Heart right ventricle (tissue), 16 donors: ENCODE measurements at regions not wholly inside any gene's neighbourhood (a gene's known extent, or its start where the extent isn't known, plus 50 kb on each side); places are given as distances from the start of the nearest gene placed in this dataset.

Experiments
- ATAC-seq, 8 donors: fragments of 200-7000 bp; cut with Tn5 transposase; one replicate each; pipeline ENCODE4 v1.9.1; 2020; ENCODE audit warnings: mild to moderate bottlenecking in 8 of 8, moderate library complexity in 8 of 8, moderate number of reproducible peaks in 1 of 8
- DNase-seq, 2 donors: peaks; one replicate each; pipeline ENCODE4 v3.0.0-alpha.2; 2020
- H3K27ac ChIP-seq, 10 donors: fragments of 200-600 bp; sonication (generic) in 2 of 10; one replicate each; pipeline versions ENCODE4 v1.5.0 to v1.8.0; 2020 to 2022; ENCODE audit warnings: mild to moderate bottlenecking in 3 of 10
- H3K27me3 ChIP-seq, 7 donors: fragments of 200-600 bp; one replicate each; pipeline ENCODE4 v1.8.0; 2021 to 2022; ENCODE audit warnings: mild to moderate bottlenecking in 2 of 7
- H3K36me3 ChIP-seq, 9 donors: fragments of 200-600 bp; sonication (generic) in 1 of 9; one replicate each; pipeline versions ENCODE4 v1.5.0 to v1.8.0; 2020 to 2022; ENCODE audit warnings: mild to moderate bottlenecking in 2 of 9
- H3K4me1 ChIP-seq, 9 donors: fragments of 200-600 bp; sonication (generic) in 1 of 9; one replicate each; pipeline versions ENCODE4 v1.5.0 to v1.8.0; 2020 to 2022; ENCODE audit warnings: mild to moderate bottlenecking in 4 of 9
- H3K4me3 ChIP-seq, 10 donors: fragments of 200-600 bp; sonication (generic) in 2 of 10; one replicate each; pipeline versions ENCODE4 v1.5.0 to v1.8.0; 2020 to 2022; ENCODE audit warnings: mild to moderate bottlenecking in 7 of 10, moderate library complexity in 2 of 10
- H3K9me3 ChIP-seq, 11 donors: fragments of 200-600 bp in 10 of 11; sonication (generic) in 2 of 11; one replicate each; pipeline versions ENCODE4 v1.5.0 to v1.8.0; 2013 to 2022; ENCODE audit warnings: mild to moderate bottlenecking in 2 of 11, control low read depth in 1 of 11, moderate library complexity in 1 of 11
- WGBS, 2 donors: extraction: QIAGEN DNeasy Blood & Tissue Kit; methylation state at CpG; one replicate each; pipeline ENCODE4 v1.1.7; 2013; ENCODE audit warnings: inconsistent platforms in 1 of 2; 5-methylcytosine and 5-hydroxymethylcytosine counted together
- intact Hi-C, 10 donors: fragments of 100-400 bp; cut with DNase I; formaldehyde crosslinking; loops; one replicate each; pipeline versions ENCODE4 v1.11.1 to v1.14.2; 2022
- TF ChIP-seq, protein P1 (sequence below), 9 donors: fragments of 200-600 bp; sonication (generic) in 2 of 9; IDR thresholded peaks; one replicate each; pipeline versions ENCODE4 v1.5.0 to v1.8.0; 2021 to 2022; ENCODE audit warnings: antibody characterized with exemption in 9 of 9, mild to moderate bottlenecking in 5 of 9, moderate library complexity in 1 of 9
- donor health status: Arrhythmogenic right ventricular cardiomyopathy.
- donor health status: ischemic (EF 13 %, LVEDD 7.1; RV severe dilation, severe dysfunction).
- donor health status: healthy with polysubstance abuse.
- donor health status: DM: no; HTN: yes; CAD: no.
- donor health status: DM: no; HTN: no; CAD: no.
- donor health status: ischemic (EF 25% LVEDD 6.9; RV normal size, moderate dysfunction).
- donor health status: ischemic (EF 25% LVEDD 5.7; RV mildly dilated, moderate dysfunction).
- donor health status: healthy.
- donor health status: DM: yes; HTN: yes; CAD: no.
- donor health status: Ischemic cardiomyopathy.
- donor health status: ischemic (EF 35%, LVEDD 5.7; RV mildly dilated, moderate dysfunction).
- donor health status: nonischemic (EF 11% LVEDD 7.7; RV severe dilation, severe dysfunction).
- donor health status: DM: yes; HTN: yes; CAD: no.
- donor health status: PGD.
- donor health status: ischemic (EF 29% LVEDD 5.4; RV normal size, mild dysfunction).
- donor health status: nonischemic (EF 23%, LVEDD 6.1; RV moderate dilation, normal function).

DNA sequence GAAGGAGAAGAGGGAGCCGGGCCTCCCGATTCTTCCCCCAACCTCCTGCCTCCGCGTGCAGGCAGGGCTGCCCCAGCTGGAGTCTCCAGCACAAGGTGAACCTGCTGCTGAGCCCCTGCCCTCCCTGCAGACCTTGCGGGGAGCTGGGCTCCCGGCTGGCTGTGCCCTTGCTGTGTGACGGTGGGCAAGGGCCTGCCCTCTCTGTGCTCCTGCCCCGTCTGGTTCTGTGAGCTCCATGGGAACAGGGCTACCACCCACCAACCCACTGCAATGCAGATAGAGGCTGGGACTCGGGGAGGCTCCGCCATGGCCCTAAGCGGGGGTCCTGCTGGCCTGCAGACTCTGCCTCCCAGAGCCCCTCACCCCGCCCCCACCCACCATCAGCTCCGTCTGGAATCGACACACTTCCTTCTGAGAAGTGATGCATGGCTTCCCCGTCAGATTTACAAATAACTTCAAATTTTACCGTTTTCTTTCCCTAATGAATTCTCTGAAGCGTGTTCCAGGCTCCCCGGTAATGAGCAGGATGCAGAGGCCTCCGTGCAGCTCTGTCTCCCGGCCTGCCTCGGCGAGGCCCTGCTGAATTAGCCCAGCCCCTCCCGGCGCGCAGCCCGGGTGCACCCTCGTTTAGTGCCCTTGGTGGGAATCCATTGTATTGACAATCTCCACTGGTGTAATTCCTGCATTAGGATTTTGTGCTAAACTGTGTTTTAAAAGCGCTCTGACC lies 111.0 kb downstream of the MICALL2 start:
- peaks cover 12 to 93% (median 63%) of the 10 kb centered on the region in 7 donors for H3K27me3 ChIP-seq
- no peak overlapping the region for H3K4me3 ChIP-seq
- no peaks in the 10 kb centered on the region for H3K36me3 ChIP-seq
- H3K4me1 ChIP-seq = no peaks in the 10 kb centered on the region
- no peaks in the 10 kb centered on the region for H3K9me3 ChIP-seq
- no peak for DNase-seq
- intact Hi-C loops = no loop called here
- 61 to 64% methylated on average over 28 of the region's 28 CpGs for WGBS, 2 donors
- no peak overlapping the region for H3K27ac ChIP-seq
- TF ChIP-seq, protein P1, sequence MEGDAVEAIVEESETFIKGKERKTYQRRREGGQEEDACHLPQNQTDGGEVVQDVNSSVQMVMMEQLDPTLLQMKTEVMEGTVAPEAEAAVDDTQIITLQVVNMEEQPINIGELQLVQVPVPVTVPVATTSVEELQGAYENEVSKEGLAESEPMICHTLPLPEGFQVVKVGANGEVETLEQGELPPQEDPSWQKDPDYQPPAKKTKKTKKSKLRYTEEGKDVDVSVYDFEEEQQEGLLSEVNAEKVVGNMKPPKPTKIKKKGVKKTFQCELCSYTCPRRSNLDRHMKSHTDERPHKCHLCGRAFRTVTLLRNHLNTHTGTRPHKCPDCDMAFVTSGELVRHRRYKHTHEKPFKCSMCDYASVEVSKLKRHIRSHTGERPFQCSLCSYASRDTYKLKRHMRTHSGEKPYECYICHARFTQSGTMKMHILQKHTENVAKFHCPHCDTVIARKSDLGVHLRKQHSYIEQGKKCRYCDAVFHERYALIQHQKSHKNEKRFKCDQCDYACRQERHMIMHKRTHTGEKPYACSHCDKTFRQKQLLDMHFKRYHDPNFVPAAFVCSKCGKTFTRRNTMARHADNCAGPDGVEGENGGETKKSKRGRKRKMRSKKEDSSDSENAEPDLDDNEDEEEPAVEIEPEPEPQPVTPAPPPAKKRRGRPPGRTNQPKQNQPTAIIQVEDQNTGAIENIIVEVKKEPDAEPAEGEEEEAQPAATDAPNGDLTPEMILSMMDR (IDR thresholded peaks at IDR 0.05) = no peak
- ATAC-seq = no peak

DNA sequence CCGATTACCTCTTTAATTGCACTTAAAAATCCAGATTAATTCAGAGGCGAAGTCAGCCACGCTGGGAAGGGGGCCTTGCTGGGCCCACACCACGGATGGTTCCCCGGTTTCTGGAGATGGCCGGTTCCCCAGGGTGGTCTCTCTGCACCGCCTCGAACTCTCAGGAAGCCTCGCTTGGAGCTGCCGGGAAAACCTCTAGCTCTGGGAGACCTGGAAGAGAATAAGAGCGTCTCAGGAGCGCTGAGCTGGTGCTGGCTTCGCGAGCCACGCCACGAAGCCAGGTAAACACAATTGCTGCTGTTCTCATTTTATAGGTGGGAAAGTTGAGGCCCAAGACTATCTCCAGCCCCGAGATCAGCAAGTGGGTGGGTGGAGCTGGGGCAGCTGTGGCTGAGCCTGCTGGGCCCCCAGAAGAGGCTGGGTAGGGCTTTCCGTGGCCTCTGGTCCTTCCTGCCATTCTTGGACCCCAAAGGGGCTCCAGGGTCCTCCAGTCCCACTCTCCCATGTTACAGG lies 110.4 kb downstream of the MICALL2 start:
- intact Hi-C loops = no loop called here
- TF ChIP-seq, protein P1 (IDR thresholded peaks at IDR 0.05) = no peak
- H3K4me1 ChIP-seq = no peaks in the 10 kb centered on the region

DNA sequence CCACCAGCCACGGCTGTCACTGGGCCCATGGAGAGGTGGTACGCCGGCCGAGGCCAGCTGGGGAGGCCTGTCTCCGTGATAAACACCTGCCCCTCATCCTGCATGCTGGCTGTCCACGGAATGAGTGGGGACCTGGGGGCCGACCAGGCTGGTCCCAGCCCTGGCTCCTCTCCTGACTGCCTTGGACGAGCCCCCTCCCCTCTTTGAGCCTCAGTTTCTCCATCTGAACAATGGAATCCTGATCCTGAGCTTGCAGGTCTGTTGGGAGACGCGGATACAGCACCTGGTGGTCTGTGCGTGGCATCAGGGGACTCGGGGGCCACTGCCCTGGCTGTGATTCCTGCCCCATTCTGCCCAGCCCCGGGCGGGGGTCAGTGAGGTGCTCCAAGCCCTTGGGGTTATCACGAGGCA lies 109.9 kb downstream of the MICALL2 start:
- Histone ChIP-seq H3K4me1 (no peaks in the 10 kb centered on the region), H3K27ac (no peak overlapping the region), H3K4me3 (no peak overlapping the region), H3K27me3 (peaks cover 17 to 100% (median 74%) of the 10 kb centered on the region in 7 donors), H3K36me3 (no peaks in the 10 kb centered on the region), H3K9me3 (no peaks in the 10 kb centered on the region)
- WGBS, 2 donors = 64 to 70% methylated on average over 15 of the region's 15 CpGs
- intact Hi-C loops = no loop called here
- no peak for DNase-seq
- TF ChIP-seq, protein P1 (IDR thresholded peaks at IDR 0.05) = no peak
- no peak for ATAC-seq

More for the DNA sequence above, 110.4 kb downstream of the MICALL2 start:
- Histone ChIP-seq H3K9me3 (no peaks in the 10 kb centered on the region), H3K4me3 (no peak overlapping the region), H3K36me3 (no peaks in the 10 kb centered on the region), H3K27ac (no peak overlapping the region), H3K27me3 (peaks cover 12 to 96% (median 70%) of the 10 kb centered on the region in 7 donors)
- ATAC-seq (no peak), DNase-seq (no peak)
- WGBS, 2 donors = 79% methylated on average over 18 of the region's 18 CpGs

DNA sequence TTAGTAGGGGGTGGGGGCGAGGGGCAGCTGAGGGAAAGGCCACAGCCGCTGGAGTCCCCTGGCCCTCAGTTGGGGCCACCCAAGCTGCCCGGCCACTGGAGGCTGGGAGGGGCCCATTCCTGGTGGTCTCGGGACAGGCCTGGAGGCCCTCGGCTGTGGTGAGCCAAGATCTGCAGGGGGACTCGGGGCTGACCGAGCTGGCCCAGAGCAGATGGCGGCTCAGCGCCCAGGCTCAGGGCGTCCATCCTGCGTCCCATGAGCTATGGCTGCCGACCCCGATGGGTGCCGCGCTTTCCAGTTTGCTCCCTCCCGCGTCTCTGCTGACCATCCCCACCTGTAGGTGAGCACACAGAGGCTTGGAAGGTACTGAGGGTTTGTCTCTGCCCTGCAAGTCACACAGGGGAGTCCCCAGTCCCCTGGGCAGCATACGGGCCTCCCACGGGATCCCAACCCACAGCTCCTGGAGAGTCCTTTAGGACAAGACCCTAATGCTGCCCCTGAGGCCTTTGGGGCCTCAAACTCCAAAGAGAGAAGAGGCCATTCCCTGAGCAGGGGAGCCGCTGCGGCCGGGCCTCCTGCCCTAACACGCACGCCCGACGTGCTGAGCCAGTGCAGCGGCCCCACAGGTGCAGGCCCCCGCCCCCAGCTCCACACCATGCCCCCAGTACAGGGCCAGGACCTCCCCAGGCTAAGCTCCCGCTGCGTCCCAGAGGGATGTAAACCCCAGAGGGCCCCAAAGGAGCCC lies 107.2 kb downstream of the MICALL2 start:
- Histone ChIP-seq H3K4me1 (no peaks in the 10 kb centered on the region), H3K36me3 (no peaks in the 10 kb centered on the region), H3K27ac (no peak overlapping the region), H3K4me3 (no peak overlapping the region), H3K27me3 (peaks cover 26 to 99% (median 86%) of the 10 kb centered on the region in 7 donors), H3K9me3 (no peaks in the 10 kb centered on the region)
- intact Hi-C loops = no loop called here
- no peak for ATAC-seq
- DNase-seq = no peak
- TF ChIP-seq, protein P1 (IDR thresholded peaks at IDR 0.05) = no peak
- WGBS, 2 donors = 85 to 87% methylated on average over 30 of the region's 30 CpGs
